ENCODE measurements at regions not wholly inside any gene's neighbourhood (a gene's known extent, or its start where the extent isn't known, plus 50 kb on each side); places are given as distances from the start of the nearest gene placed in this dataset.

DNA sequence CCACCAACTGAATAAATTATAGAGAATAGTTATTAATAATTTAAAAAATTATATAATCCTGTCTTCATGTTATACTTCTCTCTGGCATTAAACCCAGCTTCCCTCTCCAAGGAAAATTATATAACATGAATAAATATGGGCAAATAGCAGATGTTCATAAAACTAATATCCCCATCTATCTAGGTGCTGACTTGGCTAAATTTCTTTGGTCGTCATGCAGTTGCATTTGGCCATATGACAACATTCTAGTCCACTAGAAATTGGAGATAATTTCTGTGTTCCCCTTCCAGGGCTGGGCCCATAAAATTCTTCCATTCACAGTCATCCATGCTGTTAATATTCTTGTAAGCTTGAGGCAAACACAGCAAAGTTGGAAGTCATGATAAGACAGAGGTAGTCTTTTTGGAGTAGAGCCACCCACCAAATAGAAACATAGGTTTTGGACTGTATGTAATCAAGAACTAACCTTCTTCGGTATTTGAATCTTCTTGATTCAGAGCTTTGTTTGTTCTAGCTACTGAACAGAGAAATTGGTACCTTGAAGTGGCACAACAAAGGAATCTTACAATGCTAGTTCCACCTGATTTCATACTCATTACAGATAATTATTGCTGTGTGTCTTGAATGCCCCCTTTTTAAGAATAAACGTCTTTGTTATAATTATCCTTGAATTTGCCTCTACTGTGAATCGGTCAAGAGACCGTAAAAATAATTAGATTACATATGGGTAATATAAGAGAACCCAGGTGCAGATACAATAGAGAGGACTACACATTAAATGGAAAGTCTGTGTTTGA is 678.5 kb upstream of the PCDH20 start:
- TF ChIP-seq, protein P1, sequence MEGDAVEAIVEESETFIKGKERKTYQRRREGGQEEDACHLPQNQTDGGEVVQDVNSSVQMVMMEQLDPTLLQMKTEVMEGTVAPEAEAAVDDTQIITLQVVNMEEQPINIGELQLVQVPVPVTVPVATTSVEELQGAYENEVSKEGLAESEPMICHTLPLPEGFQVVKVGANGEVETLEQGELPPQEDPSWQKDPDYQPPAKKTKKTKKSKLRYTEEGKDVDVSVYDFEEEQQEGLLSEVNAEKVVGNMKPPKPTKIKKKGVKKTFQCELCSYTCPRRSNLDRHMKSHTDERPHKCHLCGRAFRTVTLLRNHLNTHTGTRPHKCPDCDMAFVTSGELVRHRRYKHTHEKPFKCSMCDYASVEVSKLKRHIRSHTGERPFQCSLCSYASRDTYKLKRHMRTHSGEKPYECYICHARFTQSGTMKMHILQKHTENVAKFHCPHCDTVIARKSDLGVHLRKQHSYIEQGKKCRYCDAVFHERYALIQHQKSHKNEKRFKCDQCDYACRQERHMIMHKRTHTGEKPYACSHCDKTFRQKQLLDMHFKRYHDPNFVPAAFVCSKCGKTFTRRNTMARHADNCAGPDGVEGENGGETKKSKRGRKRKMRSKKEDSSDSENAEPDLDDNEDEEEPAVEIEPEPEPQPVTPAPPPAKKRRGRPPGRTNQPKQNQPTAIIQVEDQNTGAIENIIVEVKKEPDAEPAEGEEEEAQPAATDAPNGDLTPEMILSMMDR (IDR thresholded peaks at IDR 0.05): no peak
- no peak for TF ChIP-seq ZFX (IDR thresholded peaks at IDR 0.05; ENCODE audit: borderline replicate concordance)

All from 22Rv1 (cell line).